GM12892 (cell line): ENCODE measurements at regions not wholly inside any gene's neighbourhood (a gene's known extent, or its start where the extent isn't known, plus 50 kb on each side); places are given as distances from the start of the nearest gene placed in this dataset.

Experiments used
- POLR2A ChIP-seq: IDR thresholded peaks from 2 replicates; pipeline ENCODE4 v1.6.1; 2011; ENCODE audit warnings: low read depth, low read length, control low read depth
- POLR2AphosphoS5 ChIP-seq: IDR thresholded peaks from 2 replicates; pipeline ENCODE4 v1.6.1; 2011; ENCODE audit warnings: low read depth, low read length, control low read depth
- TAF1 ChIP-seq: IDR thresholded peaks from 2 replicates; pipeline ENCODE4 v1.6.1; 2011; ENCODE audit warnings: low read depth, mild to moderate bottlenecking, control low read depth, low read length, borderline replicate concordance

DNA sequence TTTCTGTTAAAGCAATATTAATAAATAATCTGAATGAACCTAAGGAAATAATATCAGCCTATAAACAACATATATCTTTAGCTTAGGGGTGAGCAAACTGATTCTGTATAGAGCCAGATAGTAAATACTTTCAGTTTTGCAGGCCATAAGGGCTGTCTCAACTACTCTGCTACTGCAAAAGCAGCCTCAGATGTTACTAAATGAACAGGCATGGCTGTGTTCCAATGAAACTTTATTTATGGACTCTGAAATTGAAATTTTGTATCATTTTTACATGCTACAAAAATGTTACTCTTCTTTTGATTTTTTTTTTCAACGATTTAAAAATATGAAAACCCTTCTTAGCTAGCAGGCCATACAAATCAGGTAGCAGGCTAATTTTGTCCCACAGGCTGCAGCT, 212.8 kb upstream of the PRICKLE2 start:
- TF ChIP-seq POLR2AphosphoS5: no peak
- no peak for TF ChIP-seq POLR2A
- TF ChIP-seq TAF1: no peak
